ENCODE measurements at regions not wholly inside any gene's neighbourhood (a gene's known extent, or its start where the extent isn't known, plus 50 kb on each side); places are given as distances from the start of the nearest gene placed in this dataset.
A peak's percentile ranks its signal among the peaks of the same experiment; 100 is the strongest.
"Not testable (repeated sequence)": the region's sequence is repeated elsewhere in the genome, so short reads cannot be mapped to it uniquely, and the experiment has no call there.

DNA sequence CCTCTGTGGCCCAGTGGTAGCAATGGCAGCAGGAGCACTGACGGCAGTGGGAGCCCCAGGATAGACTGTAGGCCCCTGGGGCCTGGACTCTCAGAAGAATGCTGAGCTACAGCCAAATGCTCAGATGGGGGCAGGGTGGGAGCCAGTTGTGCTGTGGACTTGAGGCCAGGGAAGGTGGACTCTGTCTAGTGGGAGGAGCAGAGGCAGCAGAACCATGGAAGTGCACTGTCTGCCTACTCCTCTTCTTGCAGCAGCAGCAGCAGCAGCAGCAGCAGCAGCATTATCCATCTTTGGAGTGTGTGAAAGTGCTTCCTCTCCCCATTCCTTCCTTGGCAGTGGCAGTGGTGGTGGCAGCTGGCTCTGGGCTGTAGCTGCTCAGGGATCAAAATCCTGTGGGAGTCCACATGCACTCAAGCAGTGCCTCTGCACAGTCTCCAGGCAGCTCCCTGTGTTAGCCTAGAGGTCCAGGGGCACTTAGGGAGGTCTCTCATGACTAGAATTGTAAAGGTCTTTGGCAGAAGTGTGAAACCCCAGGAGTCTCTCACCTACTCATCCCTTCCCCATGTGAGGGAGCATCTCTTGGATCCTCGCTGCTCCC, 917.9 kb upstream of the B3GALT2 start:
- DNase-seq, result no peak

DNA sequence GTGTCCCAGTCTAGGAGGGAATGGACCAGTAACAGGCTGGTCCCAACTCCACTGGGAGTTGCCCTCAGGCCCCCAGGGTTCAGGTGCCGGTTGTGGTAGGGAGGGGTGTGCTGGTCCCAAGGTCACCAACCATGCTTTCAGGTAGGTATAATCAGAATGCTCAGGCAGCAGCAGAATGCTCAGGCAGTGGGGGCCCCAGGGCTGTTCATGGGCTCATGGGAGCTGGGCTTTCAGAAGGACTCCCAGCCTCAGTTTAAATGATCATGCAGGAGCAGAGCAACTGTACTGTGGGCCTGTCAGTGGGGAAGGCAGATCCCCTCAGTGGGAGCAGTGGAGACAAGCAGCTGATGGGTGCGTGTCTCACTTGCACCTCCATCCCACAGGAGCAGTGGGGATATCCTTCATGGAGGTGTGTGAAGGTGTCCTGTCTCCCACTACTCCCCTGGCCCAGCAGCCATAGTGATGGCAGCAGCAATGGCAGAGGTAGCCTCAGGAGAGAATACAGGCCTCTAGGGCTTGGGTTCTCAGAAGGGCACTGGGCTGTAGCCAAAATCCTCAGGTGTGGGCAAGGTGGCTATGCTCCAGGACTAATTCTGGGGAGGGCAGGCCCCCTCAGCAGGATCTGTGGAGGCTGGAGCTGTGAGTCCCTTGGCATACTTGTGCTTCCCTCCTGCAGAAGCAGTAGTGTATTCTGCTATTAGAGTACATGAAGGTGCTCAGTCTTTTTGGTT, 917.3 kb upstream of the B3GALT2 start:
- DNase-seq, result no peak

DNA sequence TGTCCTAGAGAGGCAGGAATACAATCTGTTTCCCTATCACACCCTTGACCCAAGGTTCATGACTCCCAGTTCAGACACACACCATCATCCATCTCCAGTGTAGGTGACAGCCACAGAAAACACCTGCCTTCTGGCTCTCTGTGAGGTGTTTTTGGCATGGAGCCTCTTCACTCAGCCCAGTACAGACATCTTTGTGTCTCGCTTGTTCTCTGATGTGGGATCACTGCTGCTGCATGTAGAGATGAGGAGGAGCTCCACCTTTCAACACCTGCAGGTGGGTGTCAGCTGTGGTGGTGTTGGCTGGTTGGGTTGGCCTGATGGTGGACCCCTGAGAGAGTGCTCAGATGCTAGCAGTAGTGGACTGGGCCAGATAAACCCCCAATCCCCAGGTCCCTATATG, 916.7 kb upstream of the B3GALT2 start:
- no peak for DNase-seq

DNA sequence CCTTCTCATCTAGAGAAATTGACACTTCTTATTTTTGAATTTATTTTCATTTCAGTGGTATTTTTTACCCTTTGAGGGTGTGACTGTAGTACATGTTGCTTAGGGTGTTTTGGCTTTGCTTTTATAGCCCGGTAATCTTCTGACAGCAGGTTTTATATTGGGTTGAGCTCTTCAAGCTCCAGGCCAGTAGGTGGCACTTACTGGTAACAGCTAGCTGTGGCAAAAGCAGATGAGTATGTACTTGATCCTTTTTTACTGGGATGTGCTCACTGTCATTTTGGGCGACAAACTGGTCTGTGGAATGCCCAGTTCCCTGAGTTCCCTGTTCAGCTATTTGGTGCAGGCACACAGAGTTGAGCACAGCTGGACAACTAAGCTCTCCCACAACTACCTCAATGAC, 916.2 kb upstream of the B3GALT2 start:
- peak; percentile 22 for DNase-seq

DNA sequence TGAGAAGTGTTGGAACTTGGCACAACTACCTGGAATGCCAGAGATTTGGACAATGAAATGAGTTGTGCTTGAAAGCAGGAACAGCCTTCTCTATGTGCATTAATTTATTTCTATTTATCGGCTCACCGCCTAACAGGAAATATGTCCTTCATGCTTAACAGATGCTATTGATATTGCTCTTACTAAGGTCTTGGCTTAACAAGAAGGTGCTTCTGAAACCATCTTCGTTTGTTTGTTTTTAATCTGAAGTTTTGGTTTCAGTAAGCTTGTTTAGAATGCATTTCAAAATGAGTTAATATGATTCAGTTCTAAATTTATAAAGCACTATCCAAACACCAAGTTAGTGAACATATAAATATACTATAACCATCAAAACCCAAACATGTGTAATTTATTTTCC, 898.3 kb upstream of the B3GALT2 start:
- no peak for DNase-seq

DNA sequence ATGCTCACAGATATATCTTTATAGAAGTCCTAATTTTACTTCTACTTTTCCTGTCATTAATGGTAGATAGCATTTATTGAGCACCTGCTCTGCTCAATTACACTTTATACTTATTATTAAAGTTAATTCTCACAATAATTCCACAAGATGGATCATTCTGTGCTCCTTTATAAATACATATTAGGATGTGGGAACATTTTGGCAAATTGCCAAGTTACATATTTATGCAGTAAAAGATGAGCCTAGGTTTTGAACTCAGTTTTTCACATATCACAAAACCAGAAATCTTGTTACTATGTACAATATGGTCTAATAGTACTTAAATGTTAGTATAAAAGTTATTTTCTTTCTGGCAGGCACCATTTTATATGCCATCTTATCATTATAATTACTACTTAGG, 895.0 kb upstream of the B3GALT2 start:
- DNase-seq, result no peak

DNA sequence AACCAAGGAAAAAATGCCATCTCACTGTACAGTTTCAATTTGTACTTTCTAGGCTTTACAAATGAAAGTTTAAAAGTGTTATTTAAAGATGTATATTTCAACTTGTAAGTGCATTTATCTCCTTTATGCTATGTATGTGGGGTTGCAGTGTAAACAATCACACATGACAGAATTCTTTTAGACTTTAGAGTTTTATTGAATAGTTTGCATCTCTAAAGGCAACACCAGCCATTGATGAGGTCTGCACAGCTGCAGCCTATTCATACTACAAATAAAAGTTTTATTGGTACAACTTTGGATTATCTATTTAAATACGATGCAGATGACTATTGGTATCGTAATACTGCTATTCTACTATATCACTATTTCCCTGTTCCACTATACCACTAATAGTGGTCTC, 894.4 kb upstream of the B3GALT2 start:
- no peak for DNase-seq

DNA sequence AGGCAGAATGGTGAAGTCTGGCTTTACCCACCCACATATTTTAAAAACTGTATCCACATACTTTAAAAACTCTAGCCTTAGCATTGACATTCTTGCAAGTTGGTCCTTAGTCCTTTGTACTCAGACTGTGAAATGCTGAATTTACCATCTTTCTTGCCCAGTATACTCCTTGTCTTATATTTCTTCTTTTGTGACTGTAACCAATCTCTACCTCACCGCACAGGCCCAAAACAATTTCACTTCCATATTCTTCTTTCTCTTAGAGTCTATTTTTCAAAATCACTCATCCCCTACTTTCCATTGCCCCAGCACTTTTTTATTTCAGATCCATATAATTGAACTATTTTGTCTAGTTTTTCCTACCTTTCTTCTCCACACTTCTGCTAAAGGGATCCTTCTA, 892.4 kb upstream of the B3GALT2 start:
- DNase-seq, result no peak

DNA sequence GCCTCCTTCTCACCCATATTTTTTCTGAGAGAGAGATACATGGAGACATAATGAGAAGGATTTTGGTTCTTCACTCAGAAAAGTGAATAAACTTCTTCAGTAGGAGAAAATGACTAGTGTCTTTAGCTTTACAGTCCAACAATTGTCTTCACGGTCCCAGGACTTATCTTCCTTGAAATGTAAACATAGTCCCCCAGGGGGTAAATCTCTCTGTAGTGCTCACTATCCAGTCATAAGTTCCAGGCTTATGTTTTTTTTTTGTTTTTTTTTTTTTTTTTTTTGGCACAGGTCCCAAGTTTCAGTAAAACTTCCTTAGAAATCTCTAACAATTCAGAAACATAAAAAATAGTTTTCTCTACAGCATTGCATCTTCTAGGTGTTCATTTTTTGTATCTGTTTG, 890.2 kb upstream of the B3GALT2 start:
- peak; percentile 85 for DNase-seq

DNA sequence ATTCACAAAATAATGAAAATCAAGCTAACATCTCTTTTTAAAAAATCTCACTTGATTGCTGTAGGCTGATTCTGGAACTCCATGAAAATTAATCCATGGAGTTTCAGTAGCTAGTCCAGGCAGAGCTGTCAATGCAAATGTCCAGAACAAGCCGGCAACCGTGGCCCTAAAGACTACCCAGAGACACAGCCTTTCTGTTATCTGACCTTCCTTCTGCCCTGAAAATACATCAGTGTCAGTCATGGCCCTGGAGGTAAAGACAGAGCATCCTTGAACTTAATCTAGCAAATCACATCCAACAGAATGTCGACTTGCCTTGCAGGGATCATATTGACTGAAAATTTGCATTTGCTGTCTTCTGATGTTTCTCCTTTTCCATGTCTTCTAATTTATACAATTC, 887.4 kb upstream of the B3GALT2 start:
- DNase-seq, result no peak

DNA sequence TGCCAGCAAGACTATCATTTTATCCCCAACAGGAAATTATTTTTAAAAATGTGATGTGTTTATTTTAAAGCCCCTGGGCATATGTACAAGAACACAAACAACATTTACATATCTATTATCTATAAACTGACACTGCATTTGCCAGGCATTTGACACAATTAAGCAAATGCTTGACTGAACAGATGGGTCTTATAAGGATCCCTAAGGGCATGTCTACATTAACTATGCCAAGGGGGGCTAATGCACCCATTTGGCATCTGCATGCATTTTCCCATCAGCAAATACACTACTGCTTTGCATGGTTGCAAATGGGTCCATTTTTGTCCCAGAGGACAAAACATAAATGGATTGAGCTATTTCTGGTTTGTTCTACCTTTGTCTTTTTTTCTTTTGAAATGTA, 884.8 kb upstream of the B3GALT2 start:
- DNase-seq, result no peak

DNA sequence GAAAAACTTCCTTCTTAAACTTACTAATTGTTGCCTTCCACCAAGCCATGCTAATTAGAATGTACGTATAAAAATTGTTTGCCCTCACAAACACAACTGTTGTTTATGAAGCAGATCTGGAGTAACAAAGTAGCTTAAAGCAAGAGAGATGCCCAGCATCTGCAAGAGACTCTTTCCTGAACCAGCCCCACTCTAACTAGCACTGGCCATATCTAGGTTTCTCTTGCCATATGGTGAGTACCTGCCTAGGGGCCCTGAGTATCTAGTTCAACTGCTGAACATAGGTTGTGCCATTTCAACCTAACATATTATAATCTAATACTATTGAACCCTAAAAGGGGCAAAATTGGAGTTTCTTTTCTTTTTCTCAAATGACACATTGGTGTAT, 883.4 kb upstream of the B3GALT2 start:
- no peak for DNase-seq

DNA sequence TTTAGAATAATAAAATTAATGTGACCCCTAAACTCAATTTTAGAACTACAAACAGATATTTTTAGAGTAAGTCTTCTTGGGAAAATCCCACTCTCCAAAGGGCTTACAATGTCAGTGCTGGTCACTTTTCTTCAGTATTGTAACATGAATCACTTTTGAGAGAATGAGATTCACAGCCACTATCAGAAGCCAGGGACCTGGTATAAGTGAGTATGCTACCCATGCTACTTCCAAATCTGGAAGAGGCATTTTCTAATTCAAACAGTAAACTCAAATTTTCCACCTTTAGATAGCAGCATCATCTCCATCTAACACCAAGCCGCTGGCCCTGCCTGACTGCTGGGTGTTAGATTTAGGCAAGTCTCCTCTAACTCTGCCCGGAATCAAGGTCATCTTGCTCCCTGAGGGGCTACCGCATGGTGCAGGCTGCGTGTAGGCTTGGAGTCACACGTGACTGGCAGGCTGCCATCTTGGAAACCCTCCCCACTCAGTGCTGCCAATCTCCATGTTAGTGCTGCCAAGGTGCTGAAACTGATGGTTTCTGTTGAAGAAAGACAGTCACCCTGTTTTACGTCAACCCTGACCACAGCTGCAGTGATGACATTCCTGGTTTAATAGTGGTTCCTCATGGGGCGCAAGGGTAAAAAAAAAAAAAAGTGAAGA, 882.9 kb upstream of the B3GALT2 start:
- DNase-seq, result no peak

DNA sequence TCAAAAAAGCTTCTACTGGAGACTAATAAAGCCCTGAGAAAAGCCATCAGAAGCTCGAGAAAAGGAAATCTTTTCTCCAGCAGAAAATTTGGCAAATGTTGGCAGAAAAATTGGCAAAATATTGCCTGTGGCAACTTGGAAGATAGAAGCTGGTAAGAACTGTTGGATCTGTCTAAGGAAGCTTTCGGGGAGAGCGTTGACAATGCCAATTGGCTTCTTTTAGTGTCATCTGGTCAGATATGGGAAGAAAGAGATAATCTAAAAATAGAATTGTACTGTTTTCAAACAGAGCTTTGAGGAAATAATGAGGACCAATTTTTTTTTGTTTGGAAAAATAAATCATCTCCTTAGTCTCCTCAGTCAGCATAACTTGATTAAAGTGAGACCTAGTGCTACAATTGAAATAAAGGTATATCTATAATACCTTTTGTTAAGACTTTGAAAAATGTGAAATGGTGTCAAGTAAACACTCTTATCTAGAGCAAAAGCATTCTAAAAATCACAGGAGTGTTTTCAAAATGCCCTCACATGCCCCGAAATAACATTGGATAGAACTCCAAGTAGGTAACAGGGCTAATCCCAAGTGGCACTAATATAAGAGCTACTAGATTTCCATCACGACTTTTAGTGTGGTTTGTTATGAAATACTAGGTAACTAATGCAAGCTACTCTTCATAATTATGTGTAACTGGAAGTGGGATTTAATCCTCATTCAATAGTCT, 882.2 kb upstream of the B3GALT2 start:
- DNase-seq, result no peak

DNA sequence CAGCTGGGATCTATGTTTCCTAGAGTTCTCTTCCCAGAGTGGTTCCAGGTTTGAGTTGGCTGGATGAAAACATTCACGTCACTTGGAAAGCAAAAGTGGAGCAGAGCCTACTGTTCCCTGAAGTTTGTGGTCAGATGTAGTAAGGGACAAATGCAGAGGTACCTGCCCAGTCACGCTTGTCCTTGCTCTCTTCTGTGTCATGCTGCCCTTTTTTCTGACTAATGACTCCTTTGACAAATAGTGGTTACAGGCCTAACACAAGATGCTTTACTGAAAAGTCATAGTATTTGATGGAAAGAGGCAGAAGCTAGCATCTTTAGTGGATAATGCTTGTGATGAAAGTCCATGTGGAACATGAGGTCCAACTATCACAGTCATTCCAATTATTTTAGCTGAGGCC, 881.4 kb upstream of the B3GALT2 start:
- DNase-seq, result peak; percentile 18

DNA sequence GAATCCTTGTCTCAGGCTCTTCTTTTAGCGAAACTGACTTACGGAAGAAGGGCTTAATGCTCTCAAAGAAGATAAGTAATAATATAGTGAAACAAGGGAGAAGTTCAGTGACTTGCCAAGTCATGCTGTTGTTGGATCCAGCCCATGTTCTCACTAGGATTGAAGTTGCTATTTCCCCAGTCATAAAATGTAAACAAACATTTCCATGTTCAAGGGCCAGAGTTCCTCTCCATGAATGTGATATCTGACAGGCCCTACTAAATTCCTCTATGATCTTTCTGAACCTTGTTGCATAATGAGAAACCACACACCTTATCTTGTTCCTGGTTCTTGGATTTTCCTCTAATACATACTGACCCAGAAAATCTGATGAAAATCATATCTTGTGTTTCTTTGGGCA, 876.5 kb upstream of the B3GALT2 start:
- DNase-seq, result no peak

DNA sequence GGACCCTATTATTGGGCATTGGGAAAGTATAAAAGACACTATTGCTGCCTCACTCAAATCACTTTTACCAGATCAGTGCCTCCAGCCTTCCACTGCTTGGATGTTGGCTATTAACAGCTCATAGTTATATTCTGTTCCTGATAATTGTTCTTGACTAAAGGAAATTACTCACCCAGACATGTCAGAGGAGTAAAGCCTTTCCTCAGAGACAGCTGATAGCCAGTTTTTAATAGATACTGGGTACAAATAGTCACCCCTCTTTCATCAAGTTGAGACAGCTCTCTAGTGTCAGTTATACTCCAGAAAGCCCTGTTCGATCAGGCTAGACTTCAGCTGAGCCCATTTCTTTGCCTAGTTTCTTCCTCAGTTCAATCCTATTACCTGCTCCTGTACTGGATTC, 876.1 kb upstream of the B3GALT2 start:
- DNase-seq, result no peak

DNA sequence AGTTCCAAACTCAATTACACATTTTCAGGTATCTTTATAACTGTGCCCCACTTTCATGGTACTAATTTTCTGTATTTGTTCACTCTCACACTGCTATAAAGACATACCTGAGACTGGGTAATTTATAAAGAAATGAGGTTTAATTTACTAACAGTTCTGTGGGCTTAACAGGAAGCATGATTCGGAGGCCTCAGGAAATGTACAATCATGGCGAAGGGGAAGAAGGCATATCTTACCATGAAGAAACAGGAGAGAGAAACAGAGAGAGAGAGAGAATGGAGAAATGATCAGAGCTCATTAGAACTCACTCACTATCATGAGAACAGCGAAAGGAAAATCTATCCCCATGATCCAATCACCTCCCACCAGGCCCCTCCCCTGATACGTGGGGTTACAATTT, 874.1 kb upstream of the B3GALT2 start:
- DNase-seq, result no peak

DNA sequence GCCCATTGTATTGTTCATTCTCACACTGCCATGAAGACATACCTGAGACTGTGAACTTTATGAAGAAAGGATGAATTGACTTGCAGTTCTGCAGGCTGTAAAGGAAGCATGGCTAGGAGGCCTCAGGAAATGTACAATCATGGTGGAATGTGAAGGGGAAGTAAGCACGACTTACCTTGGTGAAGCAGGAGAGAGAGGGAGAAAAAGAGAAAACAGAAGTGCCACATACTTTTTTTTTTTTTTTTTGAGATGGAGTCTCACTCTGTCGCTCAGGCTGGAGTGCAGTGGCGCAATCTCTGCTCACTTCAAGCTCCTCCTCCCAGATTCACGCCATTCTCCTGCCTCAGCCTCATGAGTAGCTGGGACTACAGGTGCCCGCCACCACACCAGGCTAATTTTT, 871.9 kb upstream of the B3GALT2 start:
- not testable (repeated sequence) for DNase-seq

DNA sequence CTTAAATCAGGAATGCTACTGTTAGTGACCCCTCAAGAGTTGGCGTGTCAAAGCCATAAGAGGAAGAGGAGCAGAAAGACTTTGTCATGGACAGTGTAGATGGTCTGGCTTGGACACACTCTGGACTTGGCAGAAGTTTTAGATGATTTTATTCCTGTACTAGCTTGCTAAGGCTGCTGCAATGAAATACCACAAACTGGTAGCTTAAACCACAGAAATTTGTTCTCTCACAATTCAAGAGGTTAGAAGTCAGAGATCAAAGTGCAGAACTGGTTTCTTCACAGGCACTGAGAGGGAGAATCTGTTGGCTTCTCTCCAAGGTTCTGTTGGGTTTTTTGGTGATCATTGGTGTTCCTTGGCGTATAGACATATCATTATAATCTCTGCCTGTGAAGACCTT, 869.8 kb upstream of the B3GALT2 start:
- no peak for DNase-seq

DNA sequence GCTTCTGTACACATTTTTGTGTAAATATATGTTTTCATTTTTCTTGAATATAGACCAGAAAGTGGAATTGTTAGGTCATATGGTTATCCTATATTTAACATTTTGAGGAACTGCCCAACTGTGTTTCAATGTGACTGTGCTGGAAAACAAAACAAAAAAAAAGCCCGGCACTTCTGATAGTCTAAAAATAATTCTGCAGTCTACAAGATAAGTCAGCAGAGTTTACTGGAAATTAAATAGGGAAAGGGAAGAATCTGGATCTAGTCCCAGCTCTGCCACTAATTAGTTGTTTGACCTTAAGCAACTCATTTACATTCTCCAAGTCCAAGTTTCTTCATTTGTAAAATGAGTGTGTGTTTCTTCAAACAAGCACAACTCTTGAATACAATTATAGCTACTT, 869.1 kb upstream of the B3GALT2 start:
- no peak for DNase-seq

DNA sequence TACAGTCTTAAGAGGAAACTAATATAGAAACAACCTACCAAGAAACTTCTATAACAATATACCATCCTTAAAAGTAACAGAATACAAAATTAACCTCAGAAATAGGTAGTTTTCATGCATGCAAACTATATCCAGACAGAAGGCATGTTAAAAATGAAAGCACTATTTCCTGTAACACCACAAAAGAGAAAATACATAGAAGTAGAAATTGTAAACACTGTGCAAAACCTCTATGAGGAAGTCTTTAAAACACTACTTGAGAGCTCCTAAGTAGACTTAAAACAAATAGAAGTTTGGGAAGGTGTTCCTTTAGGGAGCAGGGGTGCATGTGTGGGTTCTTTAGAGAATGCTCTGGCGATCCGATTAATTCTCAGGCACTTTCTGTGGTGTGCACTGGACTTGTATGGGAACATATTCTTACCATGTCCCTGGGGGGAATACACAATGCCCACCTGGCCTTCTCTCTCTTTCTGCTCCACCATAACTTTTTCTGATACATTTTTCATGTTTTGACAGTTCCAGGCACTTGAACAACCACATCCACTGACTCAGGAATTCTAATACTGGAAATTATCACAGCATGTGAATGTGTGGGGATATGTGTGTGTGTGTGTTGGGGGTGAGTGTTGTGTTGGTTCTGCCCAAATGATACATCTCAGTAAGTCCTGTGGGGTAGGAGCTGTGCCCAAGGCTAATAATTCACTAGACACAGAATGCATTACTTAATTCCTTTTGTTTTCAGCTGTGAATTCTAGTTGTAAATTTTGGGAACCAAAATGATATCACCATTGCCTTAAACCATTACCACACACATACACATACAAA, 866.3 kb upstream of the B3GALT2 start:
- no peak for DNase-seq

DNA sequence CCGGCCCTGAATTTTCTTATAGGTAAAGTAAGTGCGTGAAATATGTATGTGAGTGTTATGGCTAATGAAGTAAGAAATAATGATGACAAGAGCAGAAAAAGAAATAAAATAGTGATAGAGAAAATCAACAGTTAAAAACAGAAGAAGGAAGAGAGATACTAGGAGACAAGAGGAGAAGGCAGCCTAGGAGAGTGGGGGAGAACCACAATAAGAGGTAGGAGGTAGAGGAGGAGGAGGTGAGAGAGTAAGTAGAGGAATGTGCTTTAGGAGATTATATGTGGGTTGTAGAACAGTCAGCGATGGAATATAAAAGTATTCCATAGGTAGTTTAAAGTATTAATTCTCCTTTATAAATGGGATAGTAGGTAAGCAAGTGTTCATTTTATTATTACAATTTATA, 861.5 kb upstream of the B3GALT2 start:
- no peak for DNase-seq
